T1000 (cell line): ENCODE measurements at regions not wholly inside any gene's neighbourhood (a gene's known extent, or its start where the extent isn't known, plus 50 kb on each side); places are given as distances from the start of the nearest gene placed in this dataset.
"Not testable (repeated sequence)": the region's sequence is repeated elsewhere in the genome, so short reads cannot be mapped to it uniquely, and the experiment has no call there.

ENCODE experiments used
- DNase-seq: peaks from one replicate; lab custom pipeline; 2025; ENCODE audit warnings: mixed read lengths; lab: John Stamatoyannopoulos, UW

DNA sequence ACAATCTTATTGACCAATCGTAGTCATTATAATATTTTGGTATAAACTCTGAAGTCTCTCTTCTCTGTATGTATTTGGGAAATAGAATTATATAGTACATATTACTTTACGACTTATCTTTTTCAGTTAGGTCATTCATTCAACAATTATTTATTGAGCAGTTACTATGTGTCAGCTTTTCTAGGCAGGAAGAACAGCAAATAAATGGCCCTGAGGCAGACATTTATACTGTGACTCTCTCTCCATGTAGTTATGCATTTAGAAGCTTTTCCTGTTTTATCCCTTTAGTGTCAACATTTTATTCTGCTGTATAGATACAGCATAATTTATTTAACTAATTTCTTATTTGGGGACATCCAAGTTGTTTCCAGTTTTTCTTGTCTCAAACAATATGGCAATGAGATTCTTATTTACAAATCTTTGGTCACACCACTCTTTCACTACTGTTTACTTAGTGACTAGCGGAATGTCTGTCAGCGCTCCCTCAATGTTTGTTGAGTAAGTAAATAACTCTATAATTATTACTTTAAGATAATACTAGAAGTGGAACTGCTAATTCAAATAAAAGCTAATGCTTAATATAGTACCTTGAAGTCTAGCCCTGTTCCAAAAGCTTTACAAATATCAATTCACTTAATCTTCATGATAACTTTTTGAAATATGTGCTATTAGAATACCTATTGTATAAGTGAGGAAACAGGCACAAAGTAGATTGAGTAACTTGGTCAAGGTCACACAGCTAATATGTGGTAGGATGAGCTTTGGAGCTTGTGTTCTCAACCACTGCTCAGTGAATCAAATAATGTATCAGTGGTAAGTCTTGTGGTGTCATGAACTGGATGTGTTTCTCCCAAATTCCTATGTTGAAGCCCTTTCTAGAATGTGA is 465.6 kb downstream of the SIPA1L2 start:
- no peak for DNase-seq

DNA sequence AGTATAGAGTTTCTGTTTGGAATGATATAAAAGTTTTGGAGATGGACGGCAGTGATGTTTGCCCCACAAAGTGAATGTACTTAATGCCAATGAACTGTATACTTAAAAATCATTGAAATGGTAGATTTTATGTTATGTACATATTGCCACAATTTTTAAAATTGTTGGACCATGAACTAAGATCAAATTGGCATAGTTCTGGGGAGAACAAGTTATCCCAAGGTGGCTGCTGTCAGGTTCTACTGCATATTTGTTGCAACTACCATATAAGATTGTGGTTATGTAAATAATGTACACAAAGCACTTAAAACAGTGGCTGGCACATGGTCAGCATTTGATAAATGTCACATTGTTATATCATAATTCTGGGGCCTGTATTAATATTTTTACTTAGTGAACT is 466.4 kb downstream of the SIPA1L2 start:
- DNase-seq, result no peak

DNA sequence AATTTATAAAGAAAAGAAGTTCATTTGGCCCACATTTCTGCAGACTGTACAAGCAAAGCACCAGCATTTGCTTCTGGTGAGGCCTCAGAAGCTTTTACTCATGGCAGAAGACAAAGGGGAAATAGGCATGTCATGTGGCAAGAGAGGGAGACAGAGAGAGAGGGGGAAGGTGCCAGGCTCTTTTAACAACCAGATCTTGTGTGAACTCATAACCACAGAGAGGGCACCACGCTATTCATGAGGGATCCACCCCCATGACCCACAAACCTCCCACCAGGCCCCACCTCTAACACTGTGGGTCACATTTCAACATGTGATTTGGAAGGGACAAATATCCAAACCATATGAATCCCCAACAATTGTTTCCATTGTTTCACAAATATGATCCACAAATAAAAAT is 467.9 kb downstream of the SIPA1L2 start:
- no peak for DNase-seq

DNA sequence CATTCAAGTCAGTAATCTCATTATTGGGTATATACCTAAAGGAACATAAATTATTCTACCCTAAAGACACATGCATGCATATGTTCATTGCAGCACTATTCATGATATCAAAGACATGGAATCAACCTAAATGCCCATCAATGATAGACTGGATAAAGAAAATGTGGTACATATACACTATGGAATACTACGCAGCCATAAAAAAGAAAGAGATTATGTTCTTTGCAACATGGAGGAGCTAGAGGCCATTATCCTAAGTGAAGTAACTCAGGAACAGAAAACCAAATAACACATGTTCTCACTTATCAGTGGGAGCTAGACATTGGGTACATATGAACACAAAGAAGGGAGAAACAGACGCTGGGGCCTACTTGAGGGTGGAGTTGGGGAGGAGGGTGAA is 471.4 kb downstream of the SIPA1L2 start:
- DNase-seq, result not testable (repeated sequence)

DNA sequence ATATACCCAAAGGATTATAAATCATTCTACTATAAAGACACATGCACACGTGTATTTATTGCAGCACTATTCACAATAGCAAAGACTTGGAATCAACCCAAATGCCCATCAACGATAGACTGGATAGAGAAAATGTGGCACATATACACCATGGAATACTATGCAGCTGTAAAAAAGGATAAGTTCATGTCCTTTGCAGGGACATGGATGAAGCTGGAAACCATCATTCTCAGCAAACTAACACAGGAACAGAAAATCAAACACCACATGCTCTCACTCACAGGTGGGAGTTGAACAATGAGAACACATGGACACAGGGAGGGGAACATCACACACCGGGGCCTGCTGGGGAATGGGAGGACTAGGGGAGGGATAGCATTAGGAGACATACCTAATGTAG is 473.9 kb downstream of the SIPA1L2 start:
- not testable (repeated sequence) for DNase-seq

DNA sequence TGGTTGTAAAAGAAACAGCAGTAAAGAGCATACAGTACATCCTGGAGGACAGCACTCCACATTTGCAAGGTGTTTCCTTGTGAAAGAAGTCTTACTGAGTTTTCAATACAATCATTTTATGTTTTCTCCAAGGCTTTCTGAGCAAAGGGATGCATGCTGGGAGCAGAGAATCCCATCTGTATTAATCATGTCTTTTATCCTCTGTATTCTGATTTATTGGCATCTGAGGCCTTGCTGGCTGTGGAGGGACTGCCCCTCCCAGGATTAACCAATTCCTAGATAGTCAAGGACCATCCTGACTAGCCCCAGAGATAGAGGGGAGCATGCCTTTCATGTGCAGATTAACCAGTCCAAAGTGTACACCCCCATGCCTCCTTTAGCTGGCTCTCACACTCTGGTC is 476.3 kb downstream of the SIPA1L2 start:
- no peak for DNase-seq

DNA sequence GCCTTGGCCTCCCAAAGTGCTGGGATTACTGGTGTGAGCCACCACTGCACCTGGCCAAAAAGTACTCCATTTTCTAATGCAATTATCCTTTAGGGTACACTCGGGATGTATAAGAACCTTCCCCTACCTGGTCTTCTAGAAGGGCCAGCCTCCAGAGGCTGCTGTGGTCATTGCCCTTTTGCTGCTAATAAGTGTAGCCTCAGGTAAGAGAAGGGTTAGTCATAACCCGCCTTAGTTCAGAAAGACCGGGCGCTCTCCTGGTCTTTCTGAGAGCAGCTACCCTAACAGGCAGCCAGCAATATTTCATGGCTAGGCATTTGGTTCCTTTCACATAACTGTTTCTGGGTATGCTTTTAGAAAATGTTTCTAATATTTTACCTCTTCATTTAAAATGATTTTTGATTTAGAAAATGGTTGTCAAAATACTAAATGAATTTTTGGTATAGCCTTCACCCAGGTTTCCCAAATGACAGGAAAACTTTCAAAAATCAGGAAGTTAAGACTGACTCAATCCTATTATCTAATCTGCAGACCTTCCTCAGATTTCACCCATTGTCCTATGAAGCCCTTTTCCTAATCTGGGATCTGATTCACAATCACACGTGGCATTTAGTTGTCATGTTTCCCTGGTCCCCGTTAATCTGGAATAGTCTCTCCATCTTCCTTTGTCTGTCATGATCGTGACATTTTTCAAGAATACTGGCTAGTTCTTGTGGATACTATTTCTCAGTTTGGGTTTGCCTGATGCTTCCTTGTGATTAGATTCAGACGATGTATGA is 479.0 kb downstream of the SIPA1L2 start:
- DNase-seq, result no peak

DNA sequence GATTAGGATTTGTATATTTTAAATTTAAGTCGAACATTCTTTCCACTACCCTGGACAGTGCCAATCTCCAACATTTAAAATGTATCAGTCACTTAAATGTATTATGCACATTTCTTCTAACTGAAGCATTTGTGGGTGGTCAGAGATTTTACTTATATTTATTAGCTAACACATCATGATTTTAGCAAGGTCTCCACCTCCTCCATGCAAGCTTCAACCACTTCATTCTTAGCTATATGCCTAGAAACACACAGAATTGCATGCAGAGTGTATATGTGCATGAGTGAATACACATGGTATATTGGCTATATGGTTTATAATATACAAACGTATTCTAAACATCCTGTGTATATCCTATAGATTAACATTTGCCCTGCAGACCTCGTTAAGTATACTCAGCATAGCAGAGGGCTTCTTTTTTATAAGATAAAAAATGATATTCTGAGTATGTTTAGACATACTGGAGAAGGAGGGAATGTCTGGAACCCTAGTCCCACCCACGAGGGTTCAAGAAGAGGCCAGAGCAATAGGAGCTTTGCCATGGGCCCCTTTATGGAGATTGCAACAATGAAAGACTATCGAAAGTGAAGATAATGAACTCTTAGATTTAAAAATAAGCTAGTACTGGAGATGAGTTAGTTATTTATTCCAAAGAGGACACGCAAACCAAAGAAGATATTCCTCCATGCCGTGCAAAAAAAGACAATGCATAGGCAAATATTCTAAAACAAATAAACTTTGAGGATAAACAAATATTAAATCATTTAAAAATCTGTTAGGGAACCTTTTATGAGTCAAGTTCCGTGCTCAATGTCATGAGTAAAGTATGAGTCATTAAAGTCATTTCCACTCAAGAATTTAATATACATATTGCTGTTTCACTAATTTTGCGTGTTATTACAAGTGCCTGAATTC is 480.4 kb downstream of the SIPA1L2 start:
- no peak for DNase-seq

DNA sequence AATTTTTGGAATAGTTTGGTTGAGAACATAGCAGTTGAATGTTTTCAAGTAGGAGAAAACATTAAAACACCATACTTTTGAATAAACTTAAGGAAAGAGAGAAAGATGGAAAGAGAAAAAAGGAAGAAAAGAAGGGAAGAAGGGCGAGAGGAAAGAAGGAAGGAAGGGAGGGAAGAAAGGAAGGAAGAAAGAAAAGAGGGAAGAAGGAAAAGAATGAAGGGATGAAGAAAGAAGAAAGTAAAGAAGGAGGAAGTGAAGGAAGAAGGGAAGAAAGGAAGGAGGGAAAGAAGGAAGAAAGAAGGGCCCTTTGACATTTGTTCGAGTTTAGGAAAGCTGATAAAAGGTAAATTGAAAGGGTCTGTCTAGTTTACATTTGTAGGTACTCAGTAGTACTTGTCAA is 482.7 kb downstream of the SIPA1L2 start:
- no peak for DNase-seq

DNA sequence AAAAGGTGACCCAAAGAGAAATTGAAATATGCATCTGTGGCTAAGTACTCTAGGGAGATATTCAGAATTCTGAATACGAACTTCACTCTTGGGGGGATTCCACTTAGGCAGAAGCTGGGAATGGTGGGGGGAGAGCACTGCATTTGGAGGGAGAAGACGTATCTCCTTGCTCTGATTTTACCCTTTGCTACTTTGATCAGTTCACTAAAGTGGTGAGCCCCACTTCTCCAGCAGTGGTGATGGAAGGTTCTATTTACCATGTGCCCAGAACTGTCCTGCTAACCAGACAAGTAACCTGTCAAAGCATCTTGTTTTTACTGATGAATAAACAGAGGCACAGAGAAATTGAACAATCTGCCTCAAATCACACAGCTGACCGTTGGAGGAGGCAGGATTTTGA is 483.4 kb downstream of the SIPA1L2 start:
- DNase-seq, result no peak

DNA sequence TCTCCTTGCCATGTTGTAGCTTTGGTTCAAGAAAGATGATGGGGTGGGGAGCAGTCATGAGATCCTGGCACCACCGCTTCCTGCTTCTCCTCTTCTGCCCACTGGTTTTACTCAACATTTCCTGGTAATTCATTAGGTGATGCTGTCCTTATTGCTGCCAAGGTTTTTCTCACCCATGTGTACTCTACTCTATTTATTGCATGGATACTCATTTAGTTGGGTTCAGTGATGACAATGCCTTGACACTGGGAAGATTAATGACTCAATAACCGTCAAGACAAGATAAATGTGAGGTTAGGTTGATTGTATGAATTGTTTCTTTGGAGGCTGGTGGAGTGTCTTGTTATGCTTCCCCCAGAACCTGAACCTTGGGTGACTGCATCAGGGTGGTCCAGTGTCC is 484.2 kb downstream of the SIPA1L2 start:
- DNase-seq, result no peak

DNA sequence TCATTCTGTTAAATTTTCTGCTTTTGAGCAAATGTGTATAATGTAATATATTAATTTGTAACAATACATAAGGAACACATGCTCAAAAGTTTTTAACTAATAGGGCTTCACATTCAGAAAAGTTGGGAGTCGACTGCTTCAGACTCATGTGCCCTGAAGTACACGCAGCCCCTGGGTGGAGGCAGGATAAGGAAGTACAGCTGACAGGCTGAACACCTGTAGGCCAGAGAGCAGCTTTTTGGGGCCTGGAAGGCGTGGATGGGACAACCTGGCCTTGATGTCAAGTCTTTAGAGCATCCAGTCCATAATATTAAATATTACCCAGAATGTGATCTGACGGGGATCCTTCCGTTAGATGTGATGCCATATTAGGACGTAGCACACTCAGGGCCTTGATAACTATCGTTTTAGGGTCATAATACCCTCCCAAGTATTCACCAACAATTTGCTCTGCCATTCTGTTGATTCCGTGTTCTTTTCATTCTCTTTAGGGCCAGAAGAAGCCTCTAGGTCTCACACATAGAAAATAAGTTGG is 485.2 kb downstream of the SIPA1L2 start:
- DNase-seq, result no peak

DNA sequence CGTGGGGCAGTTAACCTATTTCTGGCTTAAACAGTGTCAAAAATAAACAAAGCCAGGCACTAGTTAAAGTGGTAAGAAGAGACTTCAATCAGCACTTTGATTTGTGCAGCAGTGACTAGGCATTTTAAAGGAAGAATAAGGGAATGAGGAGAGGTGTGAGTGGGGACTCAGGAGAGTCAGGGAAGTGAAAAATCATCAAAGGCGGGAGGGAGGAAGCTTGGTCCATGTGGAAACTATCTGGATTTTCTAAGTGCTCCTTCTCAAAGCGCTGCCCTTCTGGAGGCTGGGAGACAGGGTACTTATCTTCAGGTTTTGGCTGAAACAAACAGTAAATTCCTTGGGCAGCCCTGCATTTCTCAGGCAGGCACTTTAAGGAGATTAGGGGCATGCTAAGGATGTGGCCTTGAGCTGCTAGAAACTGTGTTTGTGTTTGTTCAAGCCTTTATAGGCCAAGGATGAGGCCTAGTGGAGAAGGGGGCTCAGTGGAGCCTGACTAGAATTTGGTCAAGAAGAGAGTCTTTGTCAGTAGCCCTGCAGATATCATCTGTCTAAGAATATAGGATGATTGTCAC is 486.5 kb downstream of the SIPA1L2 start:
- no peak for DNase-seq

DNA sequence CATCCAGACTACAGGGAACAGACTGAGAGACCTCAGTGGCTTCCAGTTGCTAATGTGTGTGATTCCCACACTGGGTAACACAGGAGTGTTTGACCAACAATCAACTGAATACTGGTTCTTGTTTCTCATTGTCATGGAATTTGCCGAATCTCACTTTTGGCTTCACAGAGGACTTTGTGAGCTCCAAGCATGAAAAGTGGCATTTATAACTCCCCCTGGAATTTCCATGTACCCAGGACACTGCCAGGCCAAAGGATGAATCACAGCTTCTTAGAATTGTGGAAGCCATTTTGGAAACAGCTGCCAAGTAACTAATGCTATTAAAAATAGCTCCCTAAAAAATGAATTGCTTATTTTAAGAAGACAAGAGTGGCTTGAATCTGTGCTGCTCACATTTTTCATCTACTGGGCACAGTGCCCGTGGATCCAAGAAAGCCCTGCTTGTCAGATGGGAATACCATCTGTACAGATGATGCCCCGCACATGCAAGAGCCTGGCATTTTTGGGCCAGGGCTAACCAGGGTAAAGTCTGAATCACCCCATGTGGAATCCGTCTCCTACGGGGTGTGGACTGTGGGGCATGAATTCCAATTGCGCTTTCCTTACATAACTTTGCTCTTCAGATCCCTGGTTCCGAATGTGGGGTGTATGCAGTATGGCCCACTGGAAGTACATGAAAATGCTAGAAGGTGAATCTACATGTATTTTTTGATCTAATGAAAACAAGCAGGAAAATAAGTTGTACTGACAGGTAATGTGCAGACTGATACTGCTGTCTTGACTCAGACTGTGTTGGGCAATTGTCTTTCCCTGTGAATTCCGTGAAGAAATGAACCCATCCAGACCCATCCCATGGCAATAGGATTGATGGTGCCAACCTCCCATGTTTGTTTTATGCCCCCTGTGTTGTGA is 487.3 kb downstream of the SIPA1L2 start:
- peak; percentile 83 for DNase-seq

DNA sequence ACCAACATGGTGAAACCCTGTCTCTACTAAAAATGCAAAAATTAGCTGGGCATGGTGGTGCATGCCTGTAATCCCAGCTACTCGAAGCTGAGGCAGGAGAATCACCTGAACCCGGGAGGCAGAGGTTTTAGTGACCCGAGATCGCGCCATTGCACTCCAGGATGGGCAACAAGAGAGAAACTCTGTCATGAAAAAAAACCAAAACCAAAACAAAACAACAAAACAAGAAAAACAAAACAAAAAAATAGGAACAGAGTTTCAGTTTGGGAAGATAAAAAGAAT is 488.8 kb downstream of the SIPA1L2 start:
- not testable (repeated sequence) for DNase-seq

DNA sequence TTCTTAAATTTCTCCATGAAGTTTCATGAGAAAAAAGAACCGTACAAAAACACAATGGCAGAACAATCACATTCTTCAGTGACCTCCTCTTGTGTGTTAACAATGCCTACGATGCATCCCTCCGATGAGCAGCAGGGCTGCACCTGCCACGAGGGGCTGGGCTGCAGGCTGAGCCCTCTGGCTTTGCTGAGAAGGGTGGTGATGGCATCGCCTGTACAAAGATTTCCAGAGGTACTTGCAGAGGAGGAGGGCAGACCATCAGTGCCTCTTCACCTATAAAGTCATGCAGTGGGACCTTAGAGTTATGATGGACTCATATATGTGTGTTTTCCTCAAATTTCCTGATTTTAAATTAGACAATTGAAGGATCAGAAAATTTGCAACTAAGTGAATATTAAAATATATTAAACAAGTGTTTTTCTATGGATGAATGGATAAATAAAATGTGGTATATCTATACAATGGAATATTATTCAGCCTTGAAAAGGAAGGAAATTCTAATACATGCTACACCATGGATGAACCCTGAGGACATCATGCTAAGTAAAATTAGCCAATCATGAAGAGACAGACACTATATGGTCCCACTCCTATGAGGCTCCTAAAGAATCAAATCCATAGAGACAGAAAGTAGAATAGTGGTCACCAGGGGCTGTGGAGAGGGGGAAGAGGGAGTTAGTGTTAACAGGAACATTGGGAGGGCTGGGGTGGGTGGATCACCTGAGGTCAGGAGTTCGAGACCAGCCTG is 489.3 kb downstream of the SIPA1L2 start:
- no peak for DNase-seq

DNA sequence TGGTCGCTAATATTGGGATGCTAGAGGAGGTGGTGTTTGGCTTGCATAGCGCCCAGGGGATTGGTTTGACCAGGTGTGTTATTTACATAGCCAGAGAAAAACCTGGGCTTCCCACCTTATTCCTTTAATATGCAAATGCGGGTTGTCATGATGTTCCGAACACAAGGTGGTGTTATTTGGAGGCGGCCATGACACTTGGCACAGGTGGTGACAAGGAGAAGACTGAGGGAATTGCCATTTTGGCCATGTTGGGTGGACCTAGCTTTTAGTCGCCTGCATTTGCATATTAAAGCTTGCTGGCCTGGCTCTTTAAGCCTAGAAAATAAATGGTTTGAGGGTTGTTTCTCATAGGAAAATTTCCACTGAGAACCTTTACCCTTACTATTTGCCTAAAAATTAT is 490.5 kb downstream of the SIPA1L2 start:
- no peak for DNase-seq

DNA sequence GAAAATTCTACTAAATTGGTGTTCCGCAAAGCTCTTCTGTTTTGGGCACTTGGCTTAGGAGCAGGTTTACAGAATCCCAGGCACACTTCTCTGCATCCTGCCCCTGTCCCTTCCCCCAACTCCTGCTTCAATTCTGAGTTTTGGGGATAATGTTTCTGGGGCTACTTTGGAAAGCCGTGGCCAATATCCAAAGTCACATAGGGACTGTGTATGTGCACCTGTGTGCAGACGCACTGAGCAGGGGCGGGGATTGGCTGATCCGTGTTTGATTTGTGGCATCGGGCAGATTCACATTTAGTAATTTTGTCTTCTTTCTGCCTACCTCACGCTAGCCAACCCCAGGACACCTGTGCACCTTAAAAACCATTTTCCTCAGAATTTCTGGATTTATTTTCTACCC is 491.9 kb downstream of the SIPA1L2 start:
- no peak for DNase-seq

DNA sequence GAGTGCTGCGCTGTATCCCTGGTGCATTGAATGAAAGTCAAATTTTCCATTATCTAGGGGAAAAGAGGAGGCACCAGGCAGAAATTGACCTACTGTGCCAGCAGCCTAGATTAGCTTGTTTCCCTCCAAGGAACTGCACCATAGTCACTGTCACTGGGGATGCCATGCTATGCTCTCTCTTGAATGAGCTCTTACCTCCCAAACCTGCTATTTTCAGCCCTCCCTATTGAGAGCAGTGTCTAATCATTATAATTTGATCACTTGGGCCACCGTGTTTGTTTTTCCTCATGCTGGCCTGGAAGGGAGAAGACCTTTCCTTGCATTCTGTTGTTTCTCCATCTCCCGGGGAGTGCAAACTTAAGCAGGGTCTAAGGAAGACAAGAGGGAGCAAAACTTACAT is 492.9 kb downstream of the SIPA1L2 start:
- DNase-seq, result no peak

DNA sequence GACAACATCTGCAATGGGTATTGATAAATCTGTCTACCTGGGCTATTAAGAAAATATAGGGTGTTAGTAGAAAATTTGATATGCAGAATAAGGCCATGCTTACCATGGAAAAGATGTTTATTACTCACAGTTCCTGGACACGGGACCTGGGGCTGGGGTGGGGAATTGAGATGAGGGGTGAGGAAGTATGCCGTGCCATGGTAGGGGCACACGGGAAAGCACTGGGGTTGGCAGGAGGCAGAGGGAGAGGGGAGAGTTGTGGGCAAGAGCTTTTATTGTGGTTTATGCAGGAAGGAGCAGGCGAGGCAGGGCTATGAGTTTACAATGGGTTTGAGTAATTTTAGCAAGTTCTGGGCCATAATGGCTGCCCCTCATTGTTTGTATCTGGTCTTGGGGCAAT is 493.8 kb downstream of the SIPA1L2 start:
- DNase-seq, result no peak
